Hepatocyte (in vitro differentiated cells): ENCODE measurements at regions not wholly inside any gene's neighbourhood (a gene's known extent, or its start where the extent isn't known, plus 50 kb on each side); places are given as distances from the start of the nearest gene placed in this dataset.
A peak's percentile ranks its signal among the peaks of the same experiment; 100 is the strongest.

Experiments
- DNase-seq: peaks from one replicate; pipeline ENCODE4 v3.0.0-alpha.2; 2016; ENCODE audit warnings: low spot score
- H2AFZ ChIP-seq: fragments of 200-600 bp; sonication (generic); 2 replicates; pipeline ENCODE4 v1.6.0; 2016; ENCODE audit warnings: antibody characterized with exemption, mild to moderate bottlenecking
- H3K27ac ChIP-seq: fragments of 200-600 bp; sonication (generic); 2 replicates; pipeline ENCODE4 v1.5.1; 2016; ENCODE audit warnings: mild to moderate bottlenecking
- H3K27me3 ChIP-seq: fragments of 200-600 bp; sonication (generic); 2 replicates; pipeline ENCODE4 v1.6.1; 2016
- H3K36me3 ChIP-seq: fragments of 200-600 bp; sonication (generic); replicated peaks from 2 replicates; pipeline ENCODE4 v1.5.1; 2016; ENCODE audit warnings: low read depth; ENCODE audit not compliant: insufficient read depth
- H3K4me1 ChIP-seq: fragments of 200-600 bp; sonication (generic); 2 replicates; pipeline ENCODE4 v1.5.1; 2016; ENCODE audit warnings: mild to moderate bottlenecking, moderate library complexity; ENCODE audit not compliant: insufficient read depth
- H3K4me2 ChIP-seq: fragments of 200-600 bp; sonication (generic); 2 replicates; pipeline ENCODE4 v1.6.0; 2016
- H3K4me3 ChIP-seq: fragments of 200-600 bp; sonication (generic); 2 replicates; pipeline ENCODE4 v1.5.1; 2016; ENCODE audit warnings: mild to moderate bottlenecking
- H3K79me2 ChIP-seq: fragments of 200-600 bp; sonication (generic); 2 replicates; pipeline ENCODE4 v1.6.0; 2017; ENCODE audit warnings: mild to moderate bottlenecking
- H3K9me2 ChIP-seq: fragments of 200-600 bp; sonication (generic); replicated peaks from 2 replicates; pipeline ENCODE4 v1.6.0; 2017; ENCODE audit warnings: mild to moderate bottlenecking; ENCODE audit not compliant: insufficient read depth
- H3K9me3 ChIP-seq: fragments of 200-600 bp; sonication (generic); 2 replicates; pipeline ENCODE4 v1.5.1; 2016; ENCODE audit warnings: low read depth, mild to moderate bottlenecking
- H4K20me1 ChIP-seq: fragments of 200-600 bp; sonication (generic); 2 replicates; pipeline ENCODE4 v1.6.0; 2016; ENCODE audit warnings: mild to moderate bottlenecking; ENCODE audit not compliant: insufficient read depth, poor library complexity, severe bottlenecking
- CTCF ChIP-seq: fragments of 200-600 bp; sonication (generic); IDR thresholded peaks from 2 replicates; pipeline ENCODE4 v1.5.1; 2016; ENCODE audit warnings: antibody characterized with exemption, mild to moderate bottlenecking; ENCODE audit not compliant: poor library complexity
- EZH2 ChIP-seq: fragments of 200-600 bp; sonication (generic); IDR thresholded peaks from 2 replicates; pipeline ENCODE4 v1.6.1; 2016; ENCODE audit warnings: antibody characterized with exemption, mild to moderate bottlenecking, borderline replicate concordance
- EZH2phosphoT487 ChIP-seq: fragments of 200-600 bp; sonication (generic); IDR thresholded peaks from one replicate; pipeline ENCODE4 v1.6.1; 2018; ENCODE audit warnings: antibody characterized with exemption, mild to moderate bottlenecking, low read depth, moderate library complexity; ENCODE audit not compliant: unreplicated experiment, severe bottlenecking
- WGBS: methylation state at CpG from one replicate; pipeline ENCODE4 v1.1.6; 2016; ENCODE audit warnings: low lambda C conversion rate; ENCODE audit errors: missing lambda C conversion rate; 5-methylcytosine and 5-hydroxymethylcytosine counted together

- TF ChIP-seq EZH2phosphoT487 (no peak), CTCF (no peak), EZH2 (no peak)
- H2AFZ ChIP-seq = no peak overlapping the region
Measured at GRCh38 chr5:68387074-68387796, 171.7 kb downstream of the PIK3R1 start.

GRCh38 chr5:68389618-68390017 lies 174.1 kb downstream of the PIK3R1 start:
- Histone ChIP-seq H3K4me2 (no peak overlapping the region), H3K27me3 (no peaks in the 10 kb centered on the region), H2AFZ (no peak overlapping the region), H4K20me1 (no peaks in the 10 kb centered on the region), H3K27ac (no peak overlapping the region), H3K36me3 (no peaks in the 10 kb centered on the region), H3K4me1 (no peaks in the 10 kb centered on the region), H3K9me3 (no peaks in the 10 kb centered on the region), H3K79me2 (no peaks in the 10 kb centered on the region), H3K4me3 (no peak overlapping the region), H3K9me2 (no peaks in the 10 kb centered on the region)
- DNase-seq = no peak
- TF ChIP-seq EZH2phosphoT487 (no peak), CTCF (no peak), EZH2 (no peak)
- 89% methylated on average over 3 of the region's 3 CpGs for WGBS

More at GRCh38 chr5:68387074-68387796, 171.7 kb downstream of the PIK3R1 start:
- no peak overlapping the region for H3K27ac ChIP-seq
- no peak for DNase-seq
- H3K4me2 ChIP-seq = no peak overlapping the region
- no peaks in the 10 kb centered on the region for H3K4me1 ChIP-seq
- no peaks in the 10 kb centered on the region for H3K9me2 ChIP-seq
- H3K4me3 ChIP-seq = no peak overlapping the region
- no peaks in the 10 kb centered on the region for H4K20me1 ChIP-seq
- 96% methylated on average over 4 of the region's 4 CpGs for WGBS
- no peaks in the 10 kb centered on the region for H3K79me2 ChIP-seq
- no peaks in the 10 kb centered on the region for H3K27me3 ChIP-seq
- H3K9me3 ChIP-seq = no peaks in the 10 kb centered on the region
- H3K36me3 ChIP-seq = no peaks in the 10 kb centered on the region

- no peaks in the 10 kb centered on the region for H3K79me2 ChIP-seq
- no peak for TF ChIP-seq EZH2phosphoT487
- TF ChIP-seq EZH2 = no peak
- no peak for TF ChIP-seq CTCF
- no peak overlapping the region for H3K4me3 ChIP-seq
- H3K4me2 ChIP-seq = no peak overlapping the region
- H3K9me3 ChIP-seq = no peaks in the 10 kb centered on the region
- H3K4me1 ChIP-seq = no peaks in the 10 kb centered on the region
- no peak overlapping the region for H2AFZ ChIP-seq
- H3K36me3 ChIP-seq = no peaks in the 10 kb centered on the region
- DNase-seq = no peak
- H3K27ac ChIP-seq = no peak overlapping the region
- 78% methylated on average over 2 of the region's 2 CpGs for WGBS
- no peaks in the 10 kb centered on the region for H3K9me2 ChIP-seq
- no peaks in the 10 kb centered on the region for H4K20me1 ChIP-seq
- no peaks in the 10 kb centered on the region for H3K27me3 ChIP-seq
Measured at GRCh38 chr5:68392617-68393016, 177.1 kb downstream of the PIK3R1 start.

- Histone ChIP-seq H3K4me3 (no peak overlapping the region), H3K27ac (peak overlapping the region; percentile 86), H3K9me3 (no peaks in the 10 kb centered on the region), H3K36me3 (no peaks in the 10 kb centered on the region), H3K27me3 (no peaks in the 10 kb centered on the region), H3K4me2 (no peak overlapping the region), H4K20me1 (no peaks in the 10 kb centered on the region), H3K4me1 (no peaks in the 10 kb centered on the region), H3K79me2 (no peaks in the 10 kb centered on the region), H3K9me2 (no peaks in the 10 kb centered on the region), H2AFZ (no peak overlapping the region)
- DNase-seq = no peak
- WGBS = 93% methylated on average over 8 of the region's 8 CpGs
- no peak for TF ChIP-seq EZH2phosphoT487
- no peak for TF ChIP-seq CTCF
- TF ChIP-seq EZH2 = no peak
Measured at GRCh38 chr5:68395302-68395701, 179.7 kb downstream of the PIK3R1 start.
